Loucy (cell line): ENCODE measurements at regions not wholly inside any gene's neighbourhood (a gene's known extent, or its start where the extent isn't known, plus 50 kb on each side); places are given as distances from the start of the nearest gene placed in this dataset.
"Not testable (repeated sequence)": the region's sequence is repeated elsewhere in the genome, so short reads cannot be mapped to it uniquely, and the experiment has no call there.

Experiments used
- H2AFZ ChIP-seq: fragments of 200-600 bp; sonication (generic); 2 replicates; pipeline ENCODE4 v1.6.0; 2016; ENCODE audit warnings: antibody characterized with exemption, mild to moderate bottlenecking, low read length, moderate library complexity
- H3F3A ChIP-seq: fragments of 200-600 bp; 2 replicates; pipeline ENCODE4 v1.6.0; 2016; ENCODE audit warnings: antibody characterized with exemption, low read depth, mild to moderate bottlenecking
- H3K27me3 ChIP-seq: fragments of 200-600 bp; sonication (generic); 2 replicates; pipeline ENCODE4 v1.6.1; 2014; ENCODE audit warnings: low read length, mild to moderate bottlenecking; ENCODE audit not compliant: insufficient read depth, poor library complexity, severe bottlenecking
- H3K36me3 ChIP-seq: fragments of 200-600 bp; sonication (generic); 2 replicates; pipeline ENCODE4 v1.6.1; 2016; ENCODE audit warnings: low read length; ENCODE audit not compliant: insufficient read depth
- H3K4me1 ChIP-seq: fragments of 200-600 bp; sonication (generic); 2 replicates; pipeline ENCODE4 v1.5.1; 2014; ENCODE audit warnings: low read length, mild to moderate bottlenecking; ENCODE audit not compliant: insufficient read depth, poor library complexity, severe bottlenecking
- H3K4me2 ChIP-seq: fragments of 200-600 bp; sonication (generic); 2 replicates; pipeline ENCODE4 v1.6.0; 2014; ENCODE audit warnings: antibody characterized with exemption, low read length, low read depth, mild to moderate bottlenecking; ENCODE audit not compliant: poor library complexity, severe bottlenecking
- H3K4me3 ChIP-seq: fragments of 200-600 bp; sonication (generic); 2 replicates; pipeline ENCODE4 v1.5.1; 2014; ENCODE audit warnings: low read length, mild to moderate bottlenecking, mixed read lengths; ENCODE audit not compliant: poor library complexity, severe bottlenecking
- H3K79me2 ChIP-seq: fragments of 200-600 bp; sonication (generic); 2 replicates; pipeline ENCODE4 v1.6.1; 2014; ENCODE audit warnings: low read length; ENCODE audit not compliant: insufficient read depth
- H3K9ac ChIP-seq: fragments of 200-600 bp; sonication (generic); 2 replicates; pipeline ENCODE4 v1.6.0; 2014; ENCODE audit warnings: mild to moderate bottlenecking, low read depth, low read length, moderate library complexity; ENCODE audit not compliant: poor library complexity, severe bottlenecking
- H3K9me2 ChIP-seq: fragments of 200-600 bp; sonication (generic); replicated peaks from 2 replicates; pipeline ENCODE4 v1.6.1; 2016; ENCODE audit warnings: low read depth, low read length, mixed read lengths
- H3K9me3 ChIP-seq: fragments of 200-600 bp; sonication (generic); 2 replicates; pipeline ENCODE4 v1.6.1; 2014; ENCODE audit warnings: mild to moderate bottlenecking, antibody characterized with exemption, low read length, low read depth; ENCODE audit not compliant: insufficient read depth
- H4K20me1 ChIP-seq: fragments of 200-600 bp; sonication (generic); 2 replicates; pipeline ENCODE4 v1.6.0; 2014; ENCODE audit warnings: antibody characterized with exemption, low read length, mild to moderate bottlenecking; ENCODE audit not compliant: insufficient read depth, poor library complexity, severe bottlenecking
- EZH2phosphoT487 ChIP-seq: fragments of 200-600 bp; IDR thresholded peaks from 2 replicates; pipeline ENCODE4 v1.6.1; 2018; ENCODE audit warnings: antibody characterized with exemption, mild to moderate bottlenecking, moderate library complexity, borderline replicate concordance
- TF ChIP-seq, protein P1 (sequence below): fragments of 200-600 bp; sonication (generic); conservative IDR thresholded peaks from 2 replicates; pipeline ENCODE4 v1.5.1; 2014; ENCODE audit warnings: mild to moderate bottlenecking, antibody characterized with exemption, low read length

DNA sequence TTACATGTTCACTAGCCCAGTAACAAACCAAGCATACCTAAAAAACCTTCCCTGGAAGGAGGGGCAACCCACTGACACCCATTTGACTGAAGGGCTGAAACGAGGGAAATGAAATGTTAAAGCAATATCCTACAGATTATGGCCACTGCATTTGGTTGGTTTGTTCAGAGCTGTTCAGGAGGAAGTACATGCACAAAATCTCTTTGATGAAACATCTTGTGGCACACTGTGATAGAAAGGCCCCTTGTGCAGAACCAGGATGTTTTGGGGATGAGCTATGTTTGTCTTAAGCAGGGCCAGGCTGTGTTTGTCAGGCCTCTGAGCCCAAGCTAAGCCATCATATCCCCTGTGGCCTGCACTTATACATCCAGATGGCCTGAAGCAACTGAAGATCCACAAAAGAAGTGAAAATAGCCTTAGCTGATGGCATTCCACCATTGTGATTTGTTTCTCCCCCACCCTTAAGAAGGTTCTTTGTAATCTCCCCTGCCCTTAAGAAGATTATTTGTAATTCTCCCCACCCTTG, 467.3 kb upstream of the PIK3R1 start:
- no peaks in the 10 kb centered on the region for H3K36me3 ChIP-seq
- H3F3A ChIP-seq = no peaks in the 10 kb centered on the region
- no peak overlapping the region; the same call in 1 of the 2 replicates for H2AFZ ChIP-seq

DNA sequence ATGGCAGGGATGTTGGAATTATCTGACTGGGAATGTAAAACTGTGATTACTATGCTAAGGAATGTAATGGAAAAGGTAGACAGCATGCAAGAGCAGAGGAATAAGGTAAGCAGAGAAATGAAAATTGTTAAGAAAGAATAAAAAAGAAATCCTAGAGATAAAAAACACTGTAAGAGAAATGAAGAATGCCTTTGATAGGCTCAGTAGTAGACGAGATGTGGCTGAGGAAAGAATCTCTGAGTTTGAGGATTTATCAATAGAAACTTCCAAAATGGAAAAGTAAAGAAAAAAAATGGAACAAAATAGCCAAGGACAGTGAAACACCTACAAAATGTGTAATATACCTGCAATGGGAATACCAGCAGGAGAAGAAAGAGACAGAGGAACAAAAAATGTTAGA, 468.5 kb upstream of the PIK3R1 start:
- no peaks in the 10 kb centered on the region for H3K9me2 ChIP-seq
- H3K27me3 ChIP-seq = no peaks in the 10 kb centered on the region
- H4K20me1 ChIP-seq = no peaks in the 10 kb centered on the region

More for the DNA sequence above, 467.3 kb upstream of the PIK3R1 start:
- H3K9me2 ChIP-seq = no peaks in the 10 kb centered on the region
- no peaks in the 10 kb centered on the region for H3K27me3 ChIP-seq
- H3K9me3 ChIP-seq = peaks cover 12% of the 10 kb centered on the region; the same call in 1 of the 2 replicates
- no peaks in the 10 kb centered on the region for H3K4me1 ChIP-seq
- no peaks in the 10 kb centered on the region for H4K20me1 ChIP-seq
- TF ChIP-seq, protein P1, sequence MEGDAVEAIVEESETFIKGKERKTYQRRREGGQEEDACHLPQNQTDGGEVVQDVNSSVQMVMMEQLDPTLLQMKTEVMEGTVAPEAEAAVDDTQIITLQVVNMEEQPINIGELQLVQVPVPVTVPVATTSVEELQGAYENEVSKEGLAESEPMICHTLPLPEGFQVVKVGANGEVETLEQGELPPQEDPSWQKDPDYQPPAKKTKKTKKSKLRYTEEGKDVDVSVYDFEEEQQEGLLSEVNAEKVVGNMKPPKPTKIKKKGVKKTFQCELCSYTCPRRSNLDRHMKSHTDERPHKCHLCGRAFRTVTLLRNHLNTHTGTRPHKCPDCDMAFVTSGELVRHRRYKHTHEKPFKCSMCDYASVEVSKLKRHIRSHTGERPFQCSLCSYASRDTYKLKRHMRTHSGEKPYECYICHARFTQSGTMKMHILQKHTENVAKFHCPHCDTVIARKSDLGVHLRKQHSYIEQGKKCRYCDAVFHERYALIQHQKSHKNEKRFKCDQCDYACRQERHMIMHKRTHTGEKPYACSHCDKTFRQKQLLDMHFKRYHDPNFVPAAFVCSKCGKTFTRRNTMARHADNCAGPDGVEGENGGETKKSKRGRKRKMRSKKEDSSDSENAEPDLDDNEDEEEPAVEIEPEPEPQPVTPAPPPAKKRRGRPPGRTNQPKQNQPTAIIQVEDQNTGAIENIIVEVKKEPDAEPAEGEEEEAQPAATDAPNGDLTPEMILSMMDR = no peak
- TF ChIP-seq EZH2phosphoT487 = no peak
- no peak overlapping the region for H3K4me2 ChIP-seq
- H3K4me3 ChIP-seq = no peak overlapping the region
- H3K79me2 ChIP-seq = no peaks in the 10 kb centered on the region
- H3K9ac ChIP-seq = no peak overlapping the region

DNA sequence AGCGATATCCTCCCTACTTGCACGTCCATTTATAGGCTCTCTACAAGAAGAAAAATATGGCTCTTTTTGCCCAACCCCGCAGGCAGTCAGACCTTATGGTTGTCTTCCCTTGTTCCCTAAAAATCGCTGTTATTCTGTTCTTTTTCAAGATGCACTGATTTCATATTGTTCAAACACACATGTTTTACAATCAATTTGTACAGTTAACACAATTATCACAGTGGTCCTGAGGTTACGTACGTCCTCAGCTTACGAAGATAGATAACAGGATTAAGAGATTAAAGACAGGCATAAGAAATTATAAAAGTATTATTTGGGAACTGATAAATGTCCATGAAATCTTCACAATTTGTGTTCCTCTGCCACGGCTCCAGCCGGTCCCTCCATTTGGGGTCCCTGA, 468.9 kb upstream of the PIK3R1 start:
- H3K79me2 ChIP-seq, H3K9me2 ChIP-seq, H3K4me2 ChIP-seq, H3K36me3 ChIP-seq, H3K9ac ChIP-seq, H3F3A ChIP-seq, H3K27me3 ChIP-seq, H4K20me1 ChIP-seq, H3K4me3 ChIP-seq, H3K4me1 ChIP-seq, H2AFZ ChIP-seq: not testable (repeated sequence)
- peaks cover 11% of the 10 kb centered on the region; the same call in 1 of the 2 replicates for H3K9me3 ChIP-seq

More for the DNA sequence above, 468.5 kb upstream of the PIK3R1 start:
- no peak overlapping the region for H3K4me2 ChIP-seq
- no peaks in the 10 kb centered on the region for H3F3A ChIP-seq
- H3K9ac ChIP-seq = no peak overlapping the region
- H3K4me1 ChIP-seq = no peaks in the 10 kb centered on the region
- H3K9me3 ChIP-seq = peaks cover 11% of the 10 kb centered on the region; the same call in 1 of the 2 replicates
- no peak overlapping the region for H2AFZ ChIP-seq
- H3K4me3 ChIP-seq = no peak overlapping the region
- TF ChIP-seq EZH2phosphoT487 = no peak
- TF ChIP-seq, protein P1 = no peak
- H3K79me2 ChIP-seq = no peaks in the 10 kb centered on the region
- no peaks in the 10 kb centered on the region for H3K36me3 ChIP-seq

DNA sequence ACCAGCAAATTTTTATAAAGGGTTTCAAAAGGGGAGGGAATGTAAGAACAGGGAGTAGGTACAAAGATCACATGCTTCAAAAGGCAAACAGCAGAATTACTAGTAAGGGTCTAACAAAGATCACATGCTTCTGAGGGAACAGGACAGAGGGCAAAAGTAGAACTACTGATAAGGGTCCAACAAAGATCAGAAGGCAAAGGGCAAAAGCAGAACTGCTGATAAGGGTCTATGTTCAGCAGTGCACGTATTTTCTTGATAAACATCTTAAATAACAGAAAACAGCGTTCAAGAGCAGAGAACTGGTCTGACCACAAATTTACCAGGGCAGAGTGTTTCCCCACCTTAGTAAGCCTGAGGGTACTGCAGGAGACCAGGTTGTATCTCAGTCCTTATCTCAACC, 469.5 kb upstream of the PIK3R1 start:
- TF ChIP-seq, protein P1 = no peak
- TF ChIP-seq EZH2phosphoT487 = no peak
- Histone ChIP-seq H3K4me2 (no peak overlapping the region), H3K9ac (no peak overlapping the region), H3K9me2 (no peaks in the 10 kb centered on the region), H3K27me3 (no peaks in the 10 kb centered on the region), H3F3A (no peaks in the 10 kb centered on the region), H3K4me3 (no peak overlapping the region), H3K9me3 (peaks cover 11% of the 10 kb centered on the region; the same call in 1 of the 2 replicates), H3K36me3 (no peaks in the 10 kb centered on the region), H3K4me1 (no peaks in the 10 kb centered on the region), H2AFZ (no peak overlapping the region), H3K79me2 (no peaks in the 10 kb centered on the region), H4K20me1 (no peaks in the 10 kb centered on the region)
